ENCODE measurements at regions not wholly inside any gene's neighbourhood (a gene's known extent, or its start where the extent isn't known, plus 50 kb on each side); places are given as distances from the start of the nearest gene placed in this dataset.
A peak's percentile ranks its signal among the peaks of the same experiment; 100 is the strongest.

GRCh38 chr4:163988391-163988790 is 493.9 kb downstream of the TMA16 start:
- Mint-ChIP-seq H3K27ac (peak overlapping the region; percentile 42), H3K4me1 (peaks cover 18% of the 10 kb centered on the region), H3K36me3 (no peaks in the 10 kb centered on the region), H3K9me3 (no peaks in the 10 kb centered on the region), H3K4me3 (no peak overlapping the region), H3K27me3 (ENCODE audit: insufficient read depth, low read depth) (no peaks in the 10 kb centered on the region)
- peak; percentile 51 for DNase-seq (ENCODE audit: low spot score)
- H2AFZ ChIP-seq (replicated peaks), result no peak overlapping the region
- H3K27me3 ChIP-seq, result no peaks in the 10 kb centered on the region
- H4K20me1 ChIP-seq (ENCODE audit: low read depth), result no peaks in the 10 kb centered on the region
- no peaks in the 10 kb centered on the region for H3K36me3 ChIP-seq
- no peaks in the 10 kb centered on the region for H3K79me2 ChIP-seq (ENCODE audit: low read depth)
- H3K9ac ChIP-seq, result no peak overlapping the region
- peak overlapping the region; percentile 91 for H3K27ac ChIP-seq
- H3K4me2 ChIP-seq, result peak overlapping the region; percentile 62
- TF ChIP-seq EZH2 (IDR thresholded peaks at IDR 0.05) (no peak), EZH2phosphoT487 (IDR thresholded peaks at IDR 0.05) (no peak), CTCF (IDR thresholded peaks at IDR 0.05) (no peak)
- H3K4me3 ChIP-seq, result peak overlapping the region; percentile 16
- peaks cover 34% of the 10 kb centered on the region for H3F3A ChIP-seq (ENCODE audit: low read depth)
- H3K9me3 ChIP-seq (ENCODE audit: low read depth), result no peaks in the 10 kb centered on the region
- peaks cover 50% of the 10 kb centered on the region for H3K4me1 ChIP-seq

DNA sequence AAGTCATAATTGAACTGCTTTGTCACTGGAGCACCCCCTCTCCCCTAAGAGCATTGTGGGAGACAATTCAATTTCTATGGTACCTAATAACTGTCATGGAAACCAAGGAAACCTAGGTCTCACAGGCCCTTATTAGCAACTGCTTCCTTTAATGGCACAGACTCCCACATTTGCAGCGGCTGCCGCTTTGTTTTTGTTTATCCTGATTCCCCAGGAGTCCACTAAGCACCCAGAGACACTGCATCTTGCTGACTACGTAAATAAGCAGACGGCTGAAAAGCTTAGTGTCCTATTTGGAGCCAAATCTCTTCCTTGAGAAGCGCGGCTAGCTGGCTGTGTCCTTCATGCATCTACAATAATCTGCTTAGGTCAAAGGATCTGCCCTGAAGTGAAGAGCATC is 494.4 kb downstream of the TMA16 start:
- Histone ChIP-seq H3K4me3 (peak overlapping the region; percentile 16), H3K4me2 (peak overlapping the region; percentile 62)

GRCh38 chr4:163991298-163991865 is 496.9 kb downstream of the TMA16 start:
- no peak overlapping the region for H3K27ac ChIP-seq
- H3K4me2 ChIP-seq, result no peak overlapping the region
- no peaks in the 10 kb centered on the region for H3K36me3 Mint-ChIP-seq
- no peaks in the 10 kb centered on the region for H3K36me3 ChIP-seq
- peaks cover 50% of the 10 kb centered on the region for H3K4me1 ChIP-seq
- H3K9ac ChIP-seq, result no peak overlapping the region
- no peak for DNase-seq (ENCODE audit: low spot score)
- peak overlapping the region; percentile 91 for H2AFZ ChIP-seq (replicated peaks)
- no peaks in the 10 kb centered on the region for H3K9me3 Mint-ChIP-seq
- no peaks in the 10 kb centered on the region for H3K27me3 Mint-ChIP-seq (ENCODE audit: insufficient read depth, low read depth)
- peaks cover 34% of the 10 kb centered on the region for H3F3A ChIP-seq (ENCODE audit: low read depth)
- no peak overlapping the region for H3K27ac Mint-ChIP-seq
- H3K27me3 ChIP-seq, result no peaks in the 10 kb centered on the region
- no peak for TF ChIP-seq EZH2phosphoT487 (IDR thresholded peaks at IDR 0.05)
- TF ChIP-seq EZH2 (IDR thresholded peaks at IDR 0.05), result no peak
- TF ChIP-seq CTCF (IDR thresholded peaks at IDR 0.05), result no peak
- H3K4me3 Mint-ChIP-seq, result no peak overlapping the region
- H3K4me1 Mint-ChIP-seq, result peaks cover 18% of the 10 kb centered on the region
- no peaks in the 10 kb centered on the region for H3K79me2 ChIP-seq (ENCODE audit: low read depth)
- no peak overlapping the region for H3K4me3 ChIP-seq
- no peaks in the 10 kb centered on the region for H3K9me3 ChIP-seq (ENCODE audit: low read depth)
- no peaks in the 10 kb centered on the region for H4K20me1 ChIP-seq (ENCODE audit: low read depth)

More for the DNA sequence above, 494.4 kb downstream of the TMA16 start:
- Histone ChIP-seq H3K4me1 (peaks cover 50% of the 10 kb centered on the region), H3K36me3 (no peaks in the 10 kb centered on the region), H3K79me2 (ENCODE audit: low read depth) (no peaks in the 10 kb centered on the region), H3K27ac (peak overlapping the region; percentile 91), H3K9ac (no peak overlapping the region), H4K20me1 (ENCODE audit: low read depth) (no peaks in the 10 kb centered on the region), H3K27me3 (no peaks in the 10 kb centered on the region), H2AFZ (replicated peaks) (peak overlapping the region; percentile 85), H3K9me3 (ENCODE audit: low read depth) (no peaks in the 10 kb centered on the region), H3F3A (ENCODE audit: low read depth) (peaks cover 34% of the 10 kb centered on the region)
- DNase-seq (ENCODE audit: low spot score), result peak; percentile 86
- Mint-ChIP-seq H3K36me3 (no peaks in the 10 kb centered on the region), H3K27ac (peak overlapping the region; percentile 13), H3K4me1 (peaks cover 18% of the 10 kb centered on the region), H3K27me3 (ENCODE audit: insufficient read depth, low read depth) (no peaks in the 10 kb centered on the region), H3K9me3 (no peaks in the 10 kb centered on the region), H3K4me3 (no peak overlapping the region)
- TF ChIP-seq EZH2phosphoT487 (IDR thresholded peaks at IDR 0.05) (no peak), CTCF (IDR thresholded peaks at IDR 0.05) (no peak), EZH2 (IDR thresholded peaks at IDR 0.05) (no peak)
